Adrenal gland (tissue), 9 donors: ENCODE measurements at regions not wholly inside any gene's neighbourhood (a gene's known extent, or its start where the extent isn't known, plus 50 kb on each side); places are given as distances from the start of the nearest gene placed in this dataset.

Source experiments
- DNase-seq, 7 donors: peaks; one replicate each; pipeline ENCODE4 v3.0.0-alpha.2; 2019 to 2020
- H3K27ac ChIP-seq, 5 donors: fragments of 200-600 bp; sonication (generic) in 4 of 5; 1 replicate in 3 of 5; 2 replicates in 2 of 5; pipeline versions ENCODE4 v1.5.1 to v1.8.0; 2016 to 2020; ENCODE audit warnings: mild to moderate bottlenecking in 1 of 5
- H3K27me3 ChIP-seq: fragments of 200-600 bp; 2 replicates; pipeline ENCODE4 v1.8.0; 2021
- H3K36me3 ChIP-seq, 2 donors: fragments of 200-600 bp; replicated peaks in 1 of 2; 1 replicate in 1 of 2; 2 replicates in 1 of 2; pipeline versions ENCODE4 v1.5.1 to v1.8.0; 2018 to 2022
- H3K4me1 ChIP-seq, 2 donors: fragments of 200-600 bp; replicated peaks in 1 of 2; 1 replicate in 1 of 2; 2 replicates in 1 of 2; pipeline versions ENCODE4 v1.5.1 to v1.8.0; 2018 to 2021
- H3K4me3 ChIP-seq, 4 donors: fragments of 200-600 bp; sonication (generic) in 3 of 4; one replicate each; pipeline ENCODE4 v1.5.1; 2016 to 2018
- H3K9me3 ChIP-seq, 3 donors: fragments of 200-600 bp; sonication (generic) in 1 of 3; replicated peaks in 1 of 3; 1 replicate in 2 of 3; 2 replicates in 1 of 3; pipeline versions ENCODE4 v1.5.1 to v1.8.0; 2016 to 2021
- CTCF ChIP-seq, 6 experiments: fragments of 450-650 bp in 4 of 6; fragments of 200-600 bp in 2 of 6; sonication (generic) in 1 of 6; IDR thresholded peaks; 1 replicate in 5 of 6; 2 replicates in 1 of 6; pipeline versions ENCODE4 v1.5.1 to v1.8.0; 2016 to 2021; ENCODE audit warnings: antibody characterized with exemption in 6 of 6, mild to moderate bottlenecking in 2 of 6, moderate library complexity in 1 of 6
- POLR2A ChIP-seq, 2 donors: fragments of 450-650 bp; IDR thresholded peaks; one replicate each; pipeline ENCODE4 v1.6.1; 2017; ENCODE audit warnings: antibody characterized with exemption in 2 of 2, mild to moderate bottlenecking in 2 of 2, moderate library complexity in 1 of 2
- WGBS, 4 donors: extraction: QIAGEN DNeasy Blood & Tissue Kit in 2 of 4; methylation state at CpG; one replicate each; pipeline versions ENCODE4 v1.1.5 to v1.1.7; 2013 to 2017; 5-methylcytosine and 5-hydroxymethylcytosine counted together
- intact Hi-C, 2 donors: fragments of 100-400 bp; cut with DNase I; formaldehyde crosslinking; loops; one replicate each; pipeline versions ENCODE4 v1.14.1 to v1.15.0; 2022 to 2023
- donor health status: healthy with polysubstance abuse.
- donor health status: Bipolar disorder and iron deficiency.
- donor health status: DM: yes; HTN: yes; CAD: no.
- donor health status: DM: no; HTN: no; CAD: no.
- donor health status: DM: no; HTN: no; CAD: no.

DNA sequence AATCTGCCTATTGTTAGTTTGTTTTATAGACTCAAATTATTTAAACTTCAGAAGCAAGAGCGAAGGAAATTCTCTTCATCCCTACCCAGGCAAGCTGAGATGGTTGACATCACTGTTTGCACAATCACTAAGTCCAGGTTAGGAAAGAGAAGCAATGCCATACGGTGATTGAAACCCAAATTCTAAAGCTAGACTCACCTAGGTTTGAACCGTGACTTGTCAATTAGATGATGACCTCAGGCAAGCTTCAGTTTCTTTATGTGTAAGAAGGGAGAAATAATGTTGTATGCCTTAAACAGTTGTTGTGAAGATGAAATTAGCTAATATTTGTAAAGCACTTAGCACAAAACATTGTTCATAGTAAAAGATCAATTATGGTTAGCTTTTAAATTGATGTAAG, 96.5 kb upstream of the ANKRD55 start:
- Histone ChIP-seq H3K9me3 (no peaks in the 10 kb centered on the region), H3K27ac (no peak overlapping the region), H3K4me3 (no peak overlapping the region), H3K4me1 (no peaks in the 10 kb centered on the region), H3K36me3 (no peaks in the 10 kb centered on the region), H3K27me3 (peaks cover 2% of the 10 kb centered on the region)
- 84 to 94% (median 92%) methylated on average over 3 of the region's 3 CpGs for WGBS, 4 donors
- intact Hi-C loops, result no loop called here
- no peak for DNase-seq
- TF ChIP-seq POLR2A (IDR thresholded peaks at IDR 0.05) (no peak), CTCF (IDR thresholded peaks at IDR 0.05) (no peak)

DNA sequence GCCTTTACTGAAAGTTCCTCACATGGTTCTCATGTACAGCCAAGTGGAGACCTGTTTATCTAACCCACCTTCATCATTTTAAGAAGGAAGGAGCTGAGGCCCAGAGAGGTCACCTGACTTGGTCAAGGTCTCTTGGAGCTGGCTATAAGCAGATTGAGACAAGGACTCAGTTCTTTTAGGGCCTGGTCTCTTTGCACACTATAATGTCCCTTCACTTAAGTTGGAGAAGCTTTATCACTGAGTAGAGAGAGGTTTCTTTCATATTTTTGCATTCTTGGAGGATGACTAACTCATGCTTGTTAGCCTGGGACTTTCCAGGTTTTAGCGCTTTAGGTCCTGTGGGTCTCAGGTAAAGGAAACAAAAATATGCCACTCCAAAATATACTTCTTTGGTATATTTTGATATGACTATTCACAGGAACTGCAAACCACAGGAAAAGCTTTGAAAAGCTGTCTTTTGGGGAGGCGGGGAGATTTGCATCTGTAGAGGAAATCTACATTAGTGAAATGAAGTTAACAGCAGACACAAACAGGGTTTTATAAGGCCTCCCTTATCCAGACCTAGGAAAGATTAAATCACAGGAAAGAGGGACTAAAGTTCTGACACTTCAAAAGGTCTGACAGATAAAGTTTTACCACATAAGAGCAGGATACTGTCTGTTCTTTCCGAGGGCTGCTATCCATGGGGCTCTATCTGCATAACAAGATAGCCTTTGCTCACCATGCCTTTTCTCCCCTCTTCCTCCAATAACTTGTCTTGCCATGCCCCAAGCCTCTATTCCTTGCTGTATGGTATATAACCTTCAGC, 95.8 kb upstream of the ANKRD55 start:
- Histone ChIP-seq H3K9me3 (no peaks in the 10 kb centered on the region), H3K27ac (no peak overlapping the region), H3K27me3 (peaks cover 2% of the 10 kb centered on the region), H3K4me1 (no peaks in the 10 kb centered on the region), H3K36me3 (no peaks in the 10 kb centered on the region), H3K4me3 (no peak overlapping the region)
- TF ChIP-seq POLR2A (IDR thresholded peaks at IDR 0.05) (no peak), CTCF (IDR thresholded peaks at IDR 0.05) (no peak)
- no peak for DNase-seq
- intact Hi-C loops, result no loop called here
- 72 to 82% (median 79%) methylated on average over 3 of the region's 3 CpGs for WGBS, 4 donors

GRCh38 chr5:56327809-56328208, 94.7 kb upstream of the ANKRD55 start:
- Histone ChIP-seq H3K9me3 (no peaks in the 10 kb centered on the region), H3K27me3 (peaks cover 2% of the 10 kb centered on the region), H3K36me3 (no peaks in the 10 kb centered on the region), H3K4me3 (no peak overlapping the region), H3K27ac (no peak overlapping the region), H3K4me1 (no peaks in the 10 kb centered on the region)
- TF ChIP-seq POLR2A (IDR thresholded peaks at IDR 0.05), result no peak
- TF ChIP-seq CTCF (IDR thresholded peaks at IDR 0.05), result no peak
- no peak for DNase-seq
- 75 to 78% (median 77%) methylated on average over 6 of the region's 6 CpGs for WGBS, 4 donors
- intact Hi-C loops, result no loop called here

GRCh38 chr5:56326770-56327169, 93.6 kb upstream of the ANKRD55 start:
- Histone ChIP-seq H3K9me3 (no peaks in the 10 kb centered on the region), H3K4me1 (no peaks in the 10 kb centered on the region), H3K27me3 (peaks cover 2% of the 10 kb centered on the region), H3K27ac (no peak overlapping the region), H3K4me3 (no peak overlapping the region), H3K36me3 (no peaks in the 10 kb centered on the region)
- 93 to 97% (median 95%) methylated on average over 3 of the region's 3 CpGs for WGBS, 4 donors
- intact Hi-C loops, result no loop called here
- no peak for DNase-seq
- TF ChIP-seq CTCF (IDR thresholded peaks at IDR 0.05) (no peak), POLR2A (IDR thresholded peaks at IDR 0.05) (no peak)
